K562 (cell line): ENCODE measurements at regions not wholly inside any gene's neighbourhood (a gene's known extent, or its start where the extent isn't known, plus 50 kb on each side); places are given as distances from the start of the nearest gene placed in this dataset.

Experiments
- ATAC-seq: fragments of 200-7000 bp; cut with Tn5 transposase; 3 replicates; pipeline ENCODE4 v1.9.1; 2020; ENCODE audit warnings: moderate library complexity
- BruUV-seq: library from RNA; stranded (reverse); fragments of 400-500 nt; replicated peaks from 2 replicates; lab custom pipeline; 2021; lab: Mats Ljungman, UMichigan
- CTCF ChIA-PET: fragments of 300-600 bp; formaldehyde crosslinking; extraction: SDS; loops from one replicate; lab custom pipeline; 2021; ENCODE audit warnings: low intra/inter-chr PET ratio; lab: Yijun Ruan, JAX
- POLR2A ChIA-PET: fragments of 300-600, 350-650 bp; sonication (Branson Sonifier 250); formaldehyde crosslinking; extraction: SDS; loops from one replicate; lab custom pipeline; 2021; ENCODE audit warnings: antibody characterized with exemption, inconsistent platforms; lab: Yijun Ruan, JAX
- DNase-seq, 4 experiments: peaks; one replicate each; pipeline versions ENCODE4 v3.0.0 to v3.0.0-alpha.2; 2011 to 2018; ENCODE audit warnings: low spot score in 3 of 4, mixed read lengths in 3 of 4; ENCODE audit errors: extremely low read depth in 1 of 4
- FAIRE-seq: peaks from 2 replicates; lab custom pipeline; 2011; peaks lifted over from hg19 to GRCh38; lab: Jason Lieb, UNC
- H2AFZ ChIP-seq: 2 replicates; pipeline ENCODE4 v1.6.0; 2011; ENCODE audit warnings: low read depth, low read length, control low read depth, inconsistent platforms
- H3K27ac ChIP-seq: fragments of 200-600 bp; 3 replicates; pipeline ENCODE4 v1.8.0; 2011; ENCODE audit warnings: low read depth, mild to moderate bottlenecking, control low read depth, inconsistent platforms, low read length, moderate library complexity, mixed read lengths; ENCODE audit errors: extremely low read depth
- H3K27me3 ChIP-seq, 2 experiments: fragments of 300-600 bp in 1 of 2; 2 replicates in 1 of 2; 3 replicates in 1 of 2; pipeline versions ENCODE4 v1.6.0 to v1.8.0; 2011; ENCODE audit warnings: inconsistent platforms in 2 of 2, low read length in 2 of 2, mild to moderate bottlenecking in 1 of 2, mixed read lengths in 1 of 2, moderate library complexity in 1 of 2; ENCODE audit not compliant: control insufficient read depth in 2 of 2, insufficient read depth in 2 of 2
- H3K36me3 ChIP-seq: fragments of 300-600 bp; 3 replicates; pipeline ENCODE4 v1.8.0; 2011; ENCODE audit warnings: mild to moderate bottlenecking, low read length, inconsistent platforms; ENCODE audit not compliant: control insufficient read depth, insufficient read depth
- H3K4me1 ChIP-seq, 2 experiments: fragments of 200-600 bp in 1 of 2; replicated peaks in 1 of 2; 2 replicates in 1 of 2; 3 replicates in 1 of 2; pipeline versions ENCODE4 v1.5.1 to v1.8.0; 2011; ENCODE audit warnings: inconsistent platforms in 2 of 2, low read length in 2 of 2, mild to moderate bottlenecking in 1 of 2, mixed read lengths in 1 of 2, moderate library complexity in 1 of 2; ENCODE audit not compliant: control insufficient read depth in 2 of 2, insufficient read depth in 2 of 2
- H3K4me2 ChIP-seq: 2 replicates; pipeline ENCODE4 v1.6.1; 2011; ENCODE audit warnings: low read length, control low read depth, inconsistent platforms, mixed read lengths; ENCODE audit not compliant: insufficient read depth
- H3K4me3 ChIP-seq: fragments of 200-600 bp; sonication (generic), shearing (Covaris generic); 2 replicates; pipeline ENCODE4 v1.5.1; 2016; ENCODE audit warnings: control low read depth, inconsistent platforms
- H3K79me2 ChIP-seq: fragments of 200-600 bp; 3 replicates; pipeline ENCODE4 v1.8.0; 2011; ENCODE audit warnings: low read length, inconsistent platforms; ENCODE audit not compliant: control insufficient read depth, insufficient read depth
- H3K9ac ChIP-seq, 2 experiments: 2 replicates each; pipeline versions ENCODE4 v1.6.0 to v1.6.1; 2011; ENCODE audit warnings: low read depth in 2 of 2, low read length in 2 of 2, control low read depth in 1 of 2, inconsistent platforms in 1 of 2, mild to moderate bottlenecking in 1 of 2, mixed read lengths in 1 of 2; ENCODE audit not compliant: insufficient read depth in 1 of 2
- H3K9me1 ChIP-seq: one replicate; pipeline ENCODE4 v1.6.0; 2011; ENCODE audit warnings: inconsistent platforms, mild to moderate bottlenecking, low read length, moderate library complexity; ENCODE audit not compliant: control insufficient read depth, insufficient read depth
- H3K9me3 ChIP-seq: replicated peaks from 2 replicates; pipeline ENCODE4 v1.5.1; 2011; ENCODE audit warnings: low read depth, low read length, inconsistent platforms; ENCODE audit not compliant: control insufficient read depth, insufficient read depth
- H4K20me1 ChIP-seq: replicated peaks from 2 replicates; pipeline ENCODE4 v1.6.1; 2011; ENCODE audit warnings: low read length, inconsistent platforms, mixed read lengths; ENCODE audit not compliant: control insufficient read depth, insufficient read depth
- BCOR ChIP-seq: fragments of 450-650 bp; IDR thresholded peaks from 2 replicates; pipeline ENCODE4 v1.6.1; 2016
- EWSR1 ChIP-seq: fragments of 450-650 bp; IDR thresholded peaks from 2 replicates; pipeline ENCODE4 v1.6.1; 2018; ENCODE audit warnings: borderline replicate concordance, mild to moderate bottlenecking, low read depth, moderate library complexity; ENCODE audit not compliant: partially characterized antibody
- GABPA ChIP-seq: fragments of 200-800 bp; sonication (Bioruptor generic); conservative IDR thresholded peaks from 2 replicates; pipeline ENCODE4 v1.6.1; 2016; ENCODE audit warnings: low read depth, missing genetic modification characterization, missing compliant biosample characterization
- HMG20B ChIP-seq: fragments of 250-450 bp; sonication (Bioruptor Pico); IDR thresholded peaks from 2 replicates; pipeline ENCODE4 v1.5.0; 2021; ENCODE audit warnings: mild to moderate bottlenecking
- MBD2 ChIP-seq: sonication (generic); IDR thresholded peaks from 2 replicates; pipeline ENCODE4 v1.6.1; 2016; ENCODE audit warnings: low read depth, borderline replicate concordance
- RNF2 ChIP-seq: sonication (generic); IDR thresholded peaks from 2 replicates; pipeline ENCODE4 v1.6.1; 2016
- SAFB ChIP-seq: fragments of 200-400 bp; formaldehyde crosslinking; IDR thresholded peaks from 2 replicates; pipeline ENCODE4 v1.6.1; 2017; ENCODE audit warnings: low read depth, low read length, borderline replicate concordance
- SAP30 ChIP-seq: fragments of 200-600 bp; sonication (generic); IDR thresholded peaks from 2 replicates; pipeline ENCODE4 v1.6.1; 2012; ENCODE audit warnings: borderline replicate concordance, low read depth, mild to moderate bottlenecking, moderate library complexity, low read length, control low read depth, inconsistent platforms; ENCODE audit not compliant: insufficient read depth, poor library complexity, severe bottlenecking
- SOX6 ChIP-seq: fragments of 450-650 bp; IDR thresholded peaks from 2 replicates; pipeline ENCODE4 v1.6.1; 2014; ENCODE audit warnings: mild to moderate bottlenecking
- TGIF2 ChIP-seq: sonication (generic); formaldehyde crosslinking; IDR thresholded peaks from 2 replicates; pipeline ENCODE4 v1.8.1; 2022; ENCODE audit warnings: mild to moderate bottlenecking, missing genetic modification reagents, moderate library complexity
- UBTF ChIP-seq, 2 experiments: IDR thresholded peaks; 2 replicates each; pipeline ENCODE4 v1.6.1; 2012; ENCODE audit warnings: improper control_type of control experiment in 2 of 2, low read depth in 2 of 2, low read length in 2 of 2, borderline replicate concordance in 1 of 2
- ZNF318 ChIP-seq, 2 experiments: fragments of 450-650 bp; IDR thresholded peaks; 2 replicates each; pipeline ENCODE4 v1.6.1; 2016; ENCODE audit warnings: mild to moderate bottlenecking in 2 of 2, borderline replicate concordance in 1 of 2, low read depth in 1 of 2, moderate library complexity in 1 of 2
- ZNF354B ChIP-seq: fragments of 250-450 bp; sonication (Bioruptor Pico); IDR thresholded peaks from 2 replicates; pipeline ENCODE4 v1.4.0; 2020
- WGBS: fragments of 100-300 bp; shearing (Covaris generic); methylation state at CpG from one replicate; pipeline ENCODE4 v1.1.6; 2016; ENCODE audit warnings: low coverage, mixed read lengths; ENCODE audit not compliant: insufficient coverage; ENCODE audit errors: missing lambda C conversion rate; 5-methylcytosine and 5-hydroxymethylcytosine counted together
- in situ Hi-C: fragments of 300-500 bp; cut with MboI; formaldehyde crosslinking; loops from 4 replicates; pipeline ENCODE4 v1.15.0; 2018; ENCODE audit warnings: inconsistent platforms, mixed read lengths
- intact Hi-C: fragments of 100-400 bp; cut with micrococcal nuclease; formaldehyde crosslinking; loops from 2 replicates; pipeline ENCODE4 v1.14.2; 2022

DNA sequence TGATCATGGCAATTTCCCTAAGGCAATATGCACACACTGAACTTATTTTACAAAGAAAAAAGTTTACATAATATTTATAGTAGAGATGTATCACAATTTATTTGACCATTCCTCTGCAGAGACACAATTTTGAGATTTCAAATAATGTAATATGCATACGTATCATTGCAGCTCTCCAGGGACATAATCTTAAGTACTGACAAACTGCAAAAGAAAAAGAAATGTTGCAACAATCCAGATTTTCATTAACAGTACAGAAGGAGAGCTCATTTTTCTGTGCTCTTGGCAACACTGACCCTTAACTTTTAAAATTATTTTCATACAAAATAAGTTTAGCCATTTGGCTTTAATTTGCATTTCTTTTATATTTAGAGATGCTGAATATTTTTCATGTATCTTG is 710.2 kb upstream of the SLC39A10 start:
- Histone ChIP-seq H3K9ac (no peak overlapping the region), H3K36me3 (no peaks in the 10 kb centered on the region), H3K27ac (no peak overlapping the region), H3K4me3 (no peak overlapping the region), H3K4me2 (no peak overlapping the region), H3K79me2 (no peaks in the 10 kb centered on the region), H3K27me3 (no peaks in the 10 kb centered on the region), H3K4me1 (no peaks in the 10 kb centered on the region), H3K9me3 (no peaks in the 10 kb centered on the region), H2AFZ (no peak overlapping the region), H3K9me1 (no peaks in the 10 kb centered on the region), H4K20me1 (no peaks in the 10 kb centered on the region)
- in situ Hi-C loops (no loop called here), intact Hi-C loops (no loop called here)
- no peak for ATAC-seq
- no peak for DNase-seq
- ChIA-PET POLR2A (no interaction called here), CTCF (no interaction called here)
- FAIRE-seq: no peak
- no TSS peak for BruUV-seq
- WGBS: 0% methylated on average over 1 of the region's 1 CpG
- TF ChIP-seq HMG20B (CRISPR knock-in tag) (no peak), BCOR (no peak), ZNF354B (no peak), ZNF318 (IDR thresholded peaks at IDR 0.05; ENCODE audit: borderline replicate concordance in 1 of 2, low read depth in 1 of 2) (no peak), SAP30 (no peak), MBD2 (no peak), UBTF (IDR thresholded peaks at IDR 0.05; ENCODE audit: borderline replicate concordance in 1 of 2, low read depth in 2 of 2, low read length in 2 of 2) (no peak), SAFB (no peak), EWSR1 (no peak), GABPA (tag) (no peak), SOX6 (no peak), RNF2 (no peak), TGIF2 (CRISPR knock-in tag) (no peak)
